Upper lobe of right lung (tissue), 1 donor: ENCODE measurements at regions not wholly inside any gene's neighbourhood (a gene's known extent, or its start where the extent isn't known, plus 50 kb on each side); places are given as distances from the start of the nearest gene placed in this dataset.
A peak's percentile ranks its signal among the peaks of the same experiment; 100 is the strongest.

Experiments used
- ATAC-seq: fragments of 200-7000 bp; cut with Tn5 transposase; one replicate; pipeline ENCODE4 v1.9.1; 2020; ENCODE audit warnings: mild to moderate bottlenecking, moderate library complexity
- DNase-seq: peaks from one replicate; pipeline ENCODE4 v3.0.0-alpha.2; 2020
- H3K27ac ChIP-seq: fragments of 200-600 bp; one replicate; pipeline ENCODE4 v1.8.0; 2022
- H3K27me3 ChIP-seq: fragments of 200-600 bp; one replicate; pipeline ENCODE4 v1.8.0; 2022; ENCODE audit warnings: mild to moderate bottlenecking
- H3K36me3 ChIP-seq: fragments of 200-600 bp; one replicate; pipeline ENCODE4 v1.8.0; 2022
- H3K4me1 ChIP-seq: fragments of 200-600 bp; one replicate; pipeline ENCODE4 v1.8.0; 2022
- H3K4me3 ChIP-seq: fragments of 200-600 bp; one replicate; pipeline ENCODE4 v1.8.0; 2022; ENCODE audit warnings: mild to moderate bottlenecking
- H3K9me3 ChIP-seq: fragments of 200-600 bp; one replicate; pipeline ENCODE4 v1.8.0; 2022
- intact Hi-C: fragments of 100-400 bp; cut with DNase I; formaldehyde crosslinking; loops from one replicate; pipeline ENCODE4 v1.11.0; 2022
- TF ChIP-seq, protein P1 (sequence below): fragments of 200-600 bp; IDR thresholded peaks from one replicate; pipeline ENCODE4 v1.8.0; 2022; ENCODE audit warnings: antibody characterized with exemption
- donor health status: DM: no; HTN: yes; CAD: no; lungs with severe emphysema.

DNA sequence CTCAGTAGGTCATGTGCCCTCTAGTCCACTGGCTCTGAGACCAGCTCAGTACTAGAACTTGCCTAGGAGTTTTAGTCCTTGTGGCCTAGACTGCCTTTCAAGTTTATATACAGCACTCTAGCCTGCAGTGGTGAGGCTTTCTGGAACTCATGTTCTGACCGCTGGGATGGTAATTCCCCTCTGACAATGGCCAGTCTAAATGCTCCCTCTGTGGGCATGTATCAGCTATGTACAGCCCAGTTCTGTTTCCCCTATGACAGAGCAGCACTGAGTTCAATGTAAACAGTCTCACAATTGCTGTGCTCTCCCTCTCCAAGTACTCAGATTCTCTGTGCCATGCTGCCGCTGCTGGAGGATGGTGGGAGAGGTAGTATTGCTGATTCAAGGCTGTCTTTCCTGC lies 68.6 kb upstream of the SLC27A6 start:
- ATAC-seq = peak; percentile 23
- H3K36me3 ChIP-seq = no peaks in the 10 kb centered on the region
- H3K27me3 ChIP-seq = no peaks in the 10 kb centered on the region
- H3K4me1 ChIP-seq = no peaks in the 10 kb centered on the region
- no peak for DNase-seq
- no peak overlapping the region for H3K4me3 ChIP-seq
- no peaks in the 10 kb centered on the region for H3K9me3 ChIP-seq
- H3K27ac ChIP-seq = no peak overlapping the region
- intact Hi-C loops = no loop called here
- TF ChIP-seq, protein P1, sequence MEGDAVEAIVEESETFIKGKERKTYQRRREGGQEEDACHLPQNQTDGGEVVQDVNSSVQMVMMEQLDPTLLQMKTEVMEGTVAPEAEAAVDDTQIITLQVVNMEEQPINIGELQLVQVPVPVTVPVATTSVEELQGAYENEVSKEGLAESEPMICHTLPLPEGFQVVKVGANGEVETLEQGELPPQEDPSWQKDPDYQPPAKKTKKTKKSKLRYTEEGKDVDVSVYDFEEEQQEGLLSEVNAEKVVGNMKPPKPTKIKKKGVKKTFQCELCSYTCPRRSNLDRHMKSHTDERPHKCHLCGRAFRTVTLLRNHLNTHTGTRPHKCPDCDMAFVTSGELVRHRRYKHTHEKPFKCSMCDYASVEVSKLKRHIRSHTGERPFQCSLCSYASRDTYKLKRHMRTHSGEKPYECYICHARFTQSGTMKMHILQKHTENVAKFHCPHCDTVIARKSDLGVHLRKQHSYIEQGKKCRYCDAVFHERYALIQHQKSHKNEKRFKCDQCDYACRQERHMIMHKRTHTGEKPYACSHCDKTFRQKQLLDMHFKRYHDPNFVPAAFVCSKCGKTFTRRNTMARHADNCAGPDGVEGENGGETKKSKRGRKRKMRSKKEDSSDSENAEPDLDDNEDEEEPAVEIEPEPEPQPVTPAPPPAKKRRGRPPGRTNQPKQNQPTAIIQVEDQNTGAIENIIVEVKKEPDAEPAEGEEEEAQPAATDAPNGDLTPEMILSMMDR = no peak

DNA sequence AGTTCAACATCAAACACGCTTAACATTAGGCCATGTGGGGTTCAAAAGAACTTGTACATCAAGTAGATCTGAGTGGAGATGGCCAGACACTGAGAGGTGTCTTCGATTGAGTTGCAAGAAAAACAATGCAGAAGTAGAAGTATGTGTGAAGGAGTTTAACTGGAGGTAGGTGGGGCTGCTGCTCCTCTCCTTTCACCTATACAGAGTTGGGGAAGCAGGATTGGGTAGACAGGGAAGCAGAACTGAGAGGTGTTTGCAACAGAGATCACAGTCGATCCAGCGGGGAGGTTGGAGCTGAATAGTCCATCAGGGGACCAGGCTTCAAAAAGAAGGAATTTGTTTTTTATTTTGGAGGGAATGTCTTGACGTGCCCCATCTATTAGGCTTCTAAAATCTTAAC lies 61.7 kb upstream of the SLC27A6 start:
- ATAC-seq (no peak), DNase-seq (no peak)
- Histone ChIP-seq H3K27me3 (no peaks in the 10 kb centered on the region), H3K9me3 (no peaks in the 10 kb centered on the region), H3K4me3 (no peak overlapping the region), H3K36me3 (no peaks in the 10 kb centered on the region), H3K27ac (no peak overlapping the region), H3K4me1 (no peaks in the 10 kb centered on the region)
- intact Hi-C loops = no loop called here
- TF ChIP-seq, protein P1 = no peak

DNA sequence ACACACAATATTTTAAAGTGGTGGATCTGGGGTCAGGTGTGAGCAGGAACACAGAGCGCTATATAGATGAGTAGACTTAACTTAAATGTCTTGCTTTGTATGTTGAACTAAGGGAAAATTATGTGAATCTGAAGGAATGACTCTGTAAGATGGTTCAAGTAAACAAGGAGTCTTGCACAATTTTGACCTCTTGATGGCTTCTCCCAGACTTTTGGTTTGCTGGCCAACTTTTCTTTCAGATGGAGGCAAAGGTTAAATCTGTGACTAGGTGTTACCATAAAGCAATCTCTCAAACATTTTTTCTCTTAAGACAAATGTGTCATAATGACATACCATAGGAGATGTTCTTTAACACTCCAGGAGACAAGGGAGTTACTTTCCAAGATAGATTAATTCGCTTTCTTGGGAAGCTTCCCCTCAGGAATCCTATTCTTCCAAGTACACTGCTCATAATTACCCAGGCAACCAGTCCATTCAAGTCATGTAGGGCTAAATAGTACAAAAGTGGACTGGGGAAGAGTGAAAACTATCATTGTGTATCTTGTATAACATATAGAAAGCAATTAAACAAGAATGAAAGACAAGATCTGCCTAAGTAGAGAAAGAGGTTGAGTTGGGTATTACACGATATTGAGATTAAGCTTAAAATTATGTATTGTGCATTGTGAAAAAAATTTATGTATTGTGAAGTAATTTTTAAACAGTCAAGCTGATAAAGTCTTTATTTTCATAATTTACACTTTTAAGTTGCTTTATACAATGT lies 60.3 kb upstream of the SLC27A6 start:
- intact Hi-C loops = no loop called here
- TF ChIP-seq, protein P1 = no peak
- no peaks in the 10 kb centered on the region for H3K4me1 ChIP-seq
- ATAC-seq (no peak), DNase-seq (no peak)
- H3K27ac ChIP-seq = no peak overlapping the region
- no peak overlapping the region for H3K4me3 ChIP-seq
- no peaks in the 10 kb centered on the region for H3K9me3 ChIP-seq
- H3K27me3 ChIP-seq = no peaks in the 10 kb centered on the region
- no peaks in the 10 kb centered on the region for H3K36me3 ChIP-seq

DNA sequence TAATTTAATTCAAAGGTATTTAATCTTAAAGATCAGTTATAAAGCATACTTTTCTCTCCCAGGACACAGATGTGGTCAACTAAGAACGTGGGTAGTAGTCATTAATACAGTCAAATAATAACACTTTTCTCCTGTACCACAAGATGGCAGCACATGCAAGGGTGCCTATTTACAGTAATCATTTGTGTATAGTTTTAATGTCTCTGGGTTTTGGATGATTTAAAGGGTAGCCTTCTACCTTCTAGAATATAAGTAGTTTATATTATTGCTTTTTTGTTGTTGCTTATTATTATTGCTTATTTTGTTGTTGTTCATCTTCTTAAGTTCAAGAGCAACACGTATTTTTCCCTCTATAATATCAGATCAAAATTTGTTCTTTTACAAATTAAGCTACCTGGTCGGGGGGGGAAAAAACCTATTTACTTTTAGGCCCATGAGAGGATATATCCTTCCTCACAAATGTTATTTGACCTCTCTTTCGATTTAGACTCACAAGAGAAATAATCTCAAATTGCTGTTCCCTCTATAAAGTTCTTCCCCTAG lies 59.6 kb upstream of the SLC27A6 start:
- Histone ChIP-seq H3K4me1 (no peaks in the 10 kb centered on the region), H3K9me3 (no peaks in the 10 kb centered on the region), H3K4me3 (no peak overlapping the region), H3K36me3 (no peaks in the 10 kb centered on the region), H3K27me3 (no peaks in the 10 kb centered on the region), H3K27ac (no peak overlapping the region)
- intact Hi-C loops = no loop called here
- TF ChIP-seq, protein P1 = peak; percentile 84
- DNase-seq (no peak), ATAC-seq (peak; percentile 90)

DNA sequence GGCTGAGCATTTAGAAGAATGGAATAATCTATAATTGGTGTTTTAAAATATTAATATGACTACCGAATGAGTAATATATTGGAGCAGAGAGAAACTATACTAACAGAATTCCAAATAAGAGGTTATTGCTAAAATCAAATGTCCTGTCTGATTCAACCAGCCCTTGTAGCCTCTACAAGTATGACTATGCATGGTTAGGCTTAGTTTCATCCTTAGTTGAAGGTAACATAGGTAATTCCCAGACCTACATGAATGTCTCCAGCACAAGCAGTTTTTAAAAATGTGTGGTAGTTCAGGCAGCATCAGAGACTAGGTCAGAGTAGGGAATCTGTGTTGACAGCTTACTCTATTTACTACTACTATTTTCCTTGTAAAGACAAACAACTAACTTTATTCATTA lies 51.7 kb upstream of the SLC27A6 start:
- no peaks in the 10 kb centered on the region for H3K4me1 ChIP-seq
- H3K27ac ChIP-seq = no peak overlapping the region
- H3K36me3 ChIP-seq = no peaks in the 10 kb centered on the region
- H3K9me3 ChIP-seq = no peaks in the 10 kb centered on the region
- intact Hi-C loops = no loop called here
- no peak for ATAC-seq
- H3K27me3 ChIP-seq = no peaks in the 10 kb centered on the region
- DNase-seq = no peak
- no peak overlapping the region for H3K4me3 ChIP-seq
- TF ChIP-seq, protein P1 = no peak
